GM21381 (cell line): ENCODE measurements at regions not wholly inside any gene's neighbourhood (a gene's known extent, or its start where the extent isn't known, plus 50 kb on each side); places are given as distances from the start of the nearest gene placed in this dataset.
"Not testable (repeated sequence)": the region's sequence is repeated elsewhere in the genome, so short reads cannot be mapped to it uniquely, and the experiment has no call there.

Experiments
- ATAC-seq: cut with Tn5 transposase; IDR thresholded peaks from one replicate; pipeline ENCODE4 v1.9.1; 2021; ENCODE audit warnings: mild to moderate bottlenecking, moderate library complexity; ENCODE audit not compliant: unreplicated experiment

GRCh38 chr1:242914729-242915128 is 340.4 kb downstream of the CEP170 start:
- not testable (repeated sequence) for ATAC-seq

GRCh38 chr1:242912855-242913254 is 342.2 kb downstream of the CEP170 start:
- ATAC-seq = not testable (repeated sequence)

DNA sequence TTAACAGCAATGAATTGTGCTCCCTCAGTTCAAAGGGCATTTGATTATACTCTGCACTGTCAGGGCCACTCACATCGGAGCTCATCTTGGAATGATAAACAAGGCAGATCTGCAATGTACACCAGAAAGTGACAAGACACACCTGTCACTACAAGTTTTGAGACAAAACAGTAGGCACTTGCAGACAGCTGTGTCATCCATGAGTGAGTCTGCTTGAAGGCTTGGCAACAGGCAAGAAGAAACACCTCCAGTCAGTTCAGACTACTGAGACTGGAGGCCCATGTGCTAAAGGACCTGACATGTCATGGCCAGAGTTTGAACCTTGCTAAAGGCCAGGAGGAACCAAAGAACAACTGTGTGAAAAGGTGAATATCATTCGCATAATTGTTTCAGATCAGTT is 354.5 kb downstream of the CEP170 start:
- not testable (repeated sequence) for ATAC-seq

- no peak for ATAC-seq
Measured at GRCh38 chr1:242890192-242890741, 364.8 kb downstream of the CEP170 start.

DNA sequence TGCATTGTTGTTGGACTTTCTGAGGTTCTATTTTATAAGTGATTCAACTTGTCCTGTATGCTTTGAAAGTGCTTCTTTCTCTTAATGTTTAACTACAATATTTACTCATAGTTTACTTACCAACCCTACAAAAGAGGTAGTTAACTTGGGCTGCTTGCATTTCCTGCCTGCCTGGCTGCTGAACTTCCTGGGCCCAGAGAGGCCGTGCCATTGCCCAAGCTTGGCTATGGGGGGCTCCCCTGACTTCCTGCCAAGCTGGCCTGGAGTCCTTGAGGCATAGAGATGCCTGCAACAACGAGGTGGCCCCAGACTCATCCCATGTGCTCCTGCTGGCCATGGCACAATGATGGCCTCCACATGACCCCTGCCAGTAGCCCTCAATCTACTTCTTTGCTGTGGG is 361.6 kb upstream of the PLD5 start:
- ATAC-seq = peak; percentile 94

GRCh38 chr1:242880022-242880421 is 355.5 kb upstream of the PLD5 start:
- not testable (repeated sequence) for ATAC-seq

DNA sequence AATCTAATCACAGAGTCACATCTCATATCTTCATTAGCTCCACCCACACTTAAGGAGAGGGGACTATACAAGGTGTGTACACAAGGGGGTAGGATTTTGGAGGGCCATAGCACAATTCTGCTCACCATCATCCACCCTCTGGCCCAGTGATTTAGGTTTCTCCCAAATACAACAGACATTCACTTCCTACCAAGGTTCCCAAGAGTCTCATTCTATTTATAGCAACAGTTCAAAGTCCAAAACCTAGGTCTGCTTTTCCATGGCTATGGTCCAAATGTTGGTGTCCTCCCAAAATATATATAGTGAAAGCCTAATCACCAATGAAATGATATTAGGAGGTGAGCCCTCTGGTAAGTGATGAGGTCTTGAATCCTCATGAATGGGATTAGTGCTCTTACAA is 353.2 kb upstream of the PLD5 start:
- ATAC-seq = no peak

DNA sequence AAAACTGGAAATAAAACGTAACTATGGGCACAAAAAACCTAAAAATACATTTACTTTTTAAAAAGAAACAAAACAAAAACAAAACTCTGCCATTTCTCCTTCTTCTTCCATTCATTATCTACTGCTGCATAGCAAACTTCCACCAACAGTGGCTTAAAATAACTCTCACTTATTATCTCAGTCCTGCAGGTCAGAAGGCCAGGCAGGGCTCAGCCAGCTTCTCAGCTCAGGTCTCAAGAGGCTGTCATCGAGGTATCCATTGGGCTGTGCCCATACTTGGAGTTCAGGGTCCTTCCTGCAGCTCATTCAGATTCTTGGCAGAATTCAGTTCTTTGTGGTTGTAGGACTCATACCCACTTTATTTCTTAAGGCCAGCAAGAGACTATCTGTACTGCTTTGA is 352.7 kb upstream of the PLD5 start:
- ATAC-seq = no peak

- ATAC-seq = no peak
Measured at GRCh38 chr1:242876030-242876429, 351.5 kb upstream of the PLD5 start.

DNA sequence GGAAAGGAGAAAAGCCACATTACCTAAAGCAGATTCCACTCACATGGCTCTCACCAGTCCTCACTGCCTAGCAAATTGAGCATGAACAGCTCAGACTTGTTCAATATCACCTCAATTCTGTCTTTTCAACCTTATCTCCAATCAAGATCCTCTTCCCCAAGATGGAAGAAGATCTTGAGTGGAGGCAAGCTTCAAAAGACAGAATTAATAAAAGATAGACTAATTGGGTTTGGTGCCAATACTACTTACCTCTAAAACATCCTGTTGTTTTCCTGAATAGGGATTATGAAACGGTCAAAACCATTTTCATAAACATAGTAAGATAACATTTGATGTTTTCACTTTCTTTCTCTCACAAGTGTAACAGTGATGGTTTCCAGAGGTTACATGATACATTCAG is 349.2 kb upstream of the PLD5 start:
- no peak for ATAC-seq

GRCh38 chr1:242872521-242872920 is 348.0 kb upstream of the PLD5 start:
- ATAC-seq = no peak

GRCh38 chr1:242871471-242872030 is 347.1 kb upstream of the PLD5 start:
- ATAC-seq = no peak

- no peak for ATAC-seq
Measured at GRCh38 chr1:242870966-242871365, 346.5 kb upstream of the PLD5 start.

DNA sequence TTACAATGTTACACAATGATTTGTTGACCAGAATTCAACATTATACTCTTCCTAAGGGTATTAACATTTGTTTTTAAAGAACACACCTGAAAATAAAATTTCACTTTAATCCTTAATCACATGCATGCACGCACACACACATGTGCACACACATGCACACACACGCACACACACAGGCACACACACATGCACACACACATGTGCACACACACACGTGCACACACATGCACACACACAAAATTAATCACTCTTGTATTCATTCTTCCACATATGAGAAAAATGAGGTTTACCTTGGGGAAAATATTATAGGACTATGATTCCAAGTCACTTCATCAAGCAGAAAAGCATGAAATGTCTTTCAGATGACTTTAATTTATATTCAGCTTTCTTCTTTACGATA is 331.8 kb upstream of the PLD5 start:
- ATAC-seq = no peak

DNA sequence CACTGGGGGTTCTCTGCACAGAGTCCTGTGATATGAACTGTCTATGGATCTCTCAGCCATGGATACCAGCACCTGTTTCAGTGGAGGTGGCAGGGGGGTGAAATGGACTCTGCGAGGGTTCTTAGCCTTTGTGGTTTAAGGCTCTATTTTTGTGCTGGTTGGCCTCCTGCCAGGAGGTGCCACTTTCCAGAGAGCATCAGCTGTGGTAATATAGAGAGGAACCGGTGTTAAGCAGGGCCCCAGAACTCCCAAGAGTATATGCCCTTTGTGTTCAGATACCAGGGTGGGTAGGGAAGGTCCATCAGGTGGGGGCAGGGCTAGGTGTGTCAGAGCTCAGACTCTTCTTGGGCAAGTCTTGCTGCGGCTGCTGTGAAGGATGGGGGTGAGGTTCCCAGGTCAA is 330.0 kb upstream of the PLD5 start:
- no peak for ATAC-seq

GRCh38 chr1:242847390-242847993 is 323.0 kb upstream of the PLD5 start:
- no peak for ATAC-seq

GRCh38 chr1:242842094-242842493 is 317.6 kb upstream of the PLD5 start:
- ATAC-seq = no peak

DNA sequence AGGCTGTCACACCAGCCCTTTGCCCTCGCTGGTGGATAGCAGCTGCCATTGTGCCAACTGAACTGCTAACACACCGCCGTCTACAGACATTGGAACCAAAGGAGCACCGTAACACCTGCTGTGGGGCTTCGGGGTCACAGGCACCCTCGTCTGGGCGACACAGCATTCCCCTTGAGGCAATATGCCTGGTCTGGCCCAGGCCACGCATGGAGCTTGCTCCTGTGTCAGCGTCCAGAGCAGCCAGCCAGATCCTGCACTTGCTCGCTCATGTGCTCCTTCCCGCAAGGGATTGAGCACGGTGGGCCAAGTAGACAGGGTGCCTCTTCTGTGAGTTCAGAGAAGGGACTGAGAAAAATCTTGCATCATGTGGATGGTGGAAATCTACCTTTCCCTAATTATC is 314.6 kb upstream of the PLD5 start:
- no peak for ATAC-seq

- no peak for ATAC-seq
Measured at GRCh38 chr1:242836423-242836822, 311.9 kb upstream of the PLD5 start.

GRCh38 chr1:242828828-242829227 is 304.3 kb upstream of the PLD5 start:
- no peak for ATAC-seq

DNA sequence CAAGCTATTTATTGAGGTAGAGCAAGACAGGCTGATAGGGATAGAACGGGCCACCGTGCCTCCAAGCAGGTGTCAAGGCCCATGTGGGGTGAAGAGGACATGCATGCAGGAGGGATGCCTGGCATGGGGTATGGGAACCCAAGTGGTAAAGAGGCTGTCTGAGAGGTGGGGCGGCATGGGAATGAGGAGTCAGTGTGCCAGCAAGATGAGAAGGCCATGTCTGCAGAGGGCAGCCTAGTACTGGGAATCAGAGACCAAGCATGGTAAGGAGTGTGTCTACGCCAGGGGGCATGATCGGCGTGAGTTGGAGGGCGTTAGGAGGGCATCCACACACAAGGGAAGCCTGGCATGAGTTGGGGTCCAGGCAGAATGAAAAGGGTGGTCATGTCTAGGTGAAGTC is 303.7 kb upstream of the PLD5 start:
- ATAC-seq = no peak

DNA sequence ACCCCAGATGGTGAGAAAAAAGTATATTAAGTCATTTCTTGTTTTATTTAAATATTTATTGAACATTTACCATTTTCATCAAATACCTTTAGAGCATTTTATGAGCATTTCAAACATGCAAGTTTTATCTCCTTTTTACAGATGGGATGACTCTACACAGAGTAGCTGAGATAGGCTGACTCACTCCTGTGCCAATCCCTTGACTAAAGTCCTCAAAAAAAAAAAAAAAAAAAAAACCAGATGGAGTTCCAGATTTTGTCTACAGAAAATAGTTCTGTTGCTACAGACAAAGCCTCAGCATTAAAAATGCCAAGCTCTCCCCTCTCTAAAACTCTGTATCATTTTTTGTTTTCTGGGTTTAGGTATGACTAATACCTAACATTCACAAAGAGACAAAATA is 303.0 kb upstream of the PLD5 start:
- no peak for ATAC-seq
